Ovary (tissue), 7 donors: ENCODE measurements at regions not wholly inside any gene's neighbourhood (a gene's known extent, or its start where the extent isn't known, plus 50 kb on each side); places are given as distances from the start of the nearest gene placed in this dataset.

Source experiments
- DNase-seq, 5 donors: peaks; one replicate each; pipeline ENCODE4 v3.0.0-alpha.2; 2019 to 2020
- H3K27ac ChIP-seq, 2 donors: fragments of 200-600 bp; one replicate each; pipeline versions ENCODE4 v1.5.1 to v1.8.0; 2019 to 2022
- H3K27me3 ChIP-seq: fragments of 200-600 bp; one replicate; pipeline ENCODE4 v1.8.0; 2022
- H3K36me3 ChIP-seq: fragments of 200-600 bp; sonication (generic); one replicate; pipeline ENCODE4 v1.5.1; 2019
- H3K4me1 ChIP-seq: one replicate; pipeline ENCODE4 v1.8.1; 2013; ENCODE audit warnings: mild to moderate bottlenecking, moderate library complexity; ENCODE audit not compliant: insufficient read depth
- H3K4me3 ChIP-seq: fragments of 200-600 bp; sonication (generic); one replicate; pipeline ENCODE4 v1.5.1; 2017
- H3K9me3 ChIP-seq, 2 donors: fragments of 200-600 bp in 1 of 2; sonication (generic) in 1 of 2; one replicate each; pipeline versions ENCODE4 v1.5.1 to v1.8.1; 2013 to 2019; ENCODE audit warnings: mild to moderate bottlenecking in 1 of 2, moderate library complexity in 1 of 2
- CTCF ChIP-seq, 3 donors: fragments of 450-650 bp in 2 of 3; fragments of 200-600 bp in 1 of 3; IDR thresholded peaks; one replicate each; pipeline versions ENCODE4 v1.5.1 to v1.8.0; 2016 to 2022; ENCODE audit warnings: antibody characterized with exemption in 3 of 3, mild to moderate bottlenecking in 1 of 3
- EP300 ChIP-seq: sonication (generic); formaldehyde crosslinking; IDR thresholded peaks from one replicate; pipeline ENCODE4 v1.6.1; 2017; ENCODE audit warnings: antibody characterized with exemption
- POLR2A ChIP-seq: fragments of 450-650 bp; IDR thresholded peaks from one replicate; pipeline ENCODE4 v1.6.1; 2017; ENCODE audit warnings: antibody characterized with exemption, mild to moderate bottlenecking, moderate library complexity
- WGBS, 3 donors: extraction: QIAGEN DNeasy Blood & Tissue Kit in 1 of 3; methylation state at CpG; one replicate each; pipeline versions ENCODE4 v1.1.5 to v1.1.7; 2013 to 2017; 5-methylcytosine and 5-hydroxymethylcytosine counted together
- intact Hi-C, 4 donors: fragments of 100-400 bp; cut with DNase I; formaldehyde crosslinking; loops; one replicate each; pipeline versions ENCODE4 v1.11.0 to v1.15.1; 2022 to 2023
- donor health status: DM: no; HTN: no; CAD: no; lungs with moderate emphysema.
- donor health status: DM: no; HTN: no; CAD: no.
- donor health status: Bipolar disorder and iron deficiency.
- donor health status: DM: no; HTN: no; CAD: no.
- donor health status: DM: yes; HTN: yes; CAD: no.

GRCh38 chr4:52173470-52174045 is 122.5 kb downstream of the SPATA18 start:
- TF ChIP-seq CTCF (IDR thresholded peaks at IDR 0.05), result no peak
- TF ChIP-seq POLR2A, result no peak
- H3K4me3 ChIP-seq, result no peak overlapping the region
- 48 to 50% (median 50%) methylated on average over 2 of the region's 2 CpGs for WGBS, 3 donors
- H3K36me3 ChIP-seq, result no peaks in the 10 kb centered on the region
- intact Hi-C loops, result no loop called here
- DNase-seq, result peak in 4 of 5 donors; percentile 35 to 70 (median 37)
- peaks cover 1% of the 10 kb centered on the region for H3K4me1 ChIP-seq
- H3K27ac ChIP-seq, result no peak overlapping the region
- H3K9me3 ChIP-seq, result no peaks in the 10 kb centered on the region
- no peaks in the 10 kb centered on the region for H3K27me3 ChIP-seq

GRCh38 chr4:52187603-52188002 is 136.5 kb downstream of the SPATA18 start:
- DNase-seq, result no peak
- peaks cover 2% of the 10 kb centered on the region for H3K4me1 ChIP-seq
- H3K36me3 ChIP-seq, result no peaks in the 10 kb centered on the region
- no peaks in the 10 kb centered on the region for H3K27me3 ChIP-seq
- no peaks in the 10 kb centered on the region for H3K9me3 ChIP-seq
- no peak overlapping the region for H3K4me3 ChIP-seq
- intact Hi-C loops, result no loop called here
- 9 to 25% (median 11%) methylated on average over 1 of the region's 1 CpG for WGBS, 3 donors
- H3K27ac ChIP-seq, result no peak overlapping the region
- no peak for TF ChIP-seq POLR2A
- TF ChIP-seq EP300, result no peak
- no peak for TF ChIP-seq CTCF (IDR thresholded peaks at IDR 0.05)

- H3K27ac ChIP-seq, result no peak overlapping the region
- H3K4me3 ChIP-seq, result no peak overlapping the region
- H3K27me3 ChIP-seq, result no peaks in the 10 kb centered on the region
- TF ChIP-seq CTCF (IDR thresholded peaks at IDR 0.05) (no peak), POLR2A (no peak), EP300 (no peak)
- WGBS, 3 donors, result 18 to 35% (median 19%) methylated on average over 2 of the region's 2 CpGs
- no peak for DNase-seq
- no peaks in the 10 kb centered on the region for H3K36me3 ChIP-seq
- intact Hi-C loops, result no loop called here
- no peaks in the 10 kb centered on the region for H3K9me3 ChIP-seq
- H3K4me1 ChIP-seq, result no peaks in the 10 kb centered on the region
These were observed 140.9 kb downstream of the SPATA18 start for GRCh38 chr4:52192001-52192400.

GRCh38 chr4:52192721-52193135 is 141.6 kb downstream of the SPATA18 start:
- DNase-seq, result no peak
- Histone ChIP-seq H3K27ac (no peak overlapping the region), H3K9me3 (no peaks in the 10 kb centered on the region), H3K36me3 (no peaks in the 10 kb centered on the region), H3K4me3 (no peak overlapping the region), H3K27me3 (no peaks in the 10 kb centered on the region), H3K4me1 (no peaks in the 10 kb centered on the region)
- intact Hi-C loops, result no loop called here
- 66 to 72% (median 70%) methylated on average over 6 of the region's 6 CpGs for WGBS, 3 donors
- TF ChIP-seq EP300, result no peak
- no peak for TF ChIP-seq CTCF (IDR thresholded peaks at IDR 0.05)
